Umbilical cord (tissue), 1 donor: ENCODE measurements at regions not wholly inside any gene's neighbourhood (a gene's known extent, or its start where the extent isn't known, plus 50 kb on each side); places are given as distances from the start of the nearest gene placed in this dataset.
A peak's percentile ranks its signal among the peaks of the same experiment; 100 is the strongest.

Experiments
- DNase-seq: peaks from one replicate; pipeline ENCODE4 v3.0.0-alpha.2; 2015; ENCODE audit warnings: low spot score

- DNase-seq = peak; percentile 79
Observed at GRCh38 chr5:133905424-133905823, 63.0 kb downstream of the C5orf15 start.

GRCh38 chr5:133904641-133905040 lies 63.8 kb downstream of the C5orf15 start:
- DNase-seq = no peak

GRCh38 chr5:133902511-133903118 lies 65.8 kb downstream of the C5orf15 start:
- DNase-seq = peak; percentile 35

GRCh38 chr5:133900534-133901270 lies 67.7 kb downstream of the C5orf15 start:
- no peak for DNase-seq

- no peak for DNase-seq
Observed at GRCh38 chr5:133899506-133899905, 68.9 kb downstream of the C5orf15 start.

GRCh38 chr5:133898440-133898839 lies 70.0 kb downstream of the C5orf15 start:
- DNase-seq = no peak

GRCh38 chr5:133897431-133897830 lies 71.0 kb downstream of the C5orf15 start:
- no peak for DNase-seq

- DNase-seq = no peak
Observed at GRCh38 chr5:133896873-133897272, 71.6 kb downstream of the C5orf15 start.

- DNase-seq = no peak
Observed at GRCh38 chr5:133895979-133896845, 72.2 kb downstream of the C5orf15 start.

GRCh38 chr5:133894143-133894542 lies 74.3 kb downstream of the C5orf15 start:
- no peak for DNase-seq

GRCh38 chr5:133892774-133893173 lies 75.7 kb downstream of the C5orf15 start:
- no peak for DNase-seq

GRCh38 chr5:133892306-133892705 lies 76.1 kb downstream of the C5orf15 start:
- no peak for DNase-seq

- no peak for DNase-seq
Observed at GRCh38 chr5:133891390-133891789, 77.0 kb downstream of the C5orf15 start.

GRCh38 chr5:133890776-133891280 lies 77.6 kb downstream of the C5orf15 start:
- DNase-seq = no peak

GRCh38 chr5:133890314-133890713 lies 78.1 kb downstream of the C5orf15 start:
- no peak for DNase-seq

GRCh38 chr5:133889271-133889905 lies 79.0 kb downstream of the C5orf15 start:
- no peak for DNase-seq

- no peak for DNase-seq
Observed at GRCh38 chr5:133888625-133888991, 79.8 kb downstream of the C5orf15 start.

- no peak for DNase-seq
Observed at GRCh38 chr5:133885566-133885965, 82.9 kb downstream of the C5orf15 start.

- peak; percentile 24 for DNase-seq
Observed at GRCh38 chr5:133884569-133885311, 83.7 kb downstream of the C5orf15 start.

GRCh38 chr5:133883916-133884315 lies 84.5 kb downstream of the C5orf15 start:
- DNase-seq = no peak

GRCh38 chr5:133882846-133883245 lies 85.6 kb downstream of the C5orf15 start:
- no peak for DNase-seq
